HG02588 (cell line): ENCODE measurements at regions not wholly inside any gene's neighbourhood (a gene's known extent, or its start where the extent isn't known, plus 50 kb on each side); places are given as distances from the start of the nearest gene placed in this dataset.
A peak's percentile ranks its signal among the peaks of the same experiment; 100 is the strongest.
"Not testable (repeated sequence)": the region's sequence is repeated elsewhere in the genome, so short reads cannot be mapped to it uniquely, and the experiment has no call there.

ENCODE experiments used
- ATAC-seq: cut with Tn5 transposase; IDR thresholded peaks from one replicate; pipeline ENCODE4 v1.9.1; 2021; ENCODE audit warnings: mild to moderate bottlenecking, moderate library complexity; ENCODE audit not compliant: unreplicated experiment

DNA sequence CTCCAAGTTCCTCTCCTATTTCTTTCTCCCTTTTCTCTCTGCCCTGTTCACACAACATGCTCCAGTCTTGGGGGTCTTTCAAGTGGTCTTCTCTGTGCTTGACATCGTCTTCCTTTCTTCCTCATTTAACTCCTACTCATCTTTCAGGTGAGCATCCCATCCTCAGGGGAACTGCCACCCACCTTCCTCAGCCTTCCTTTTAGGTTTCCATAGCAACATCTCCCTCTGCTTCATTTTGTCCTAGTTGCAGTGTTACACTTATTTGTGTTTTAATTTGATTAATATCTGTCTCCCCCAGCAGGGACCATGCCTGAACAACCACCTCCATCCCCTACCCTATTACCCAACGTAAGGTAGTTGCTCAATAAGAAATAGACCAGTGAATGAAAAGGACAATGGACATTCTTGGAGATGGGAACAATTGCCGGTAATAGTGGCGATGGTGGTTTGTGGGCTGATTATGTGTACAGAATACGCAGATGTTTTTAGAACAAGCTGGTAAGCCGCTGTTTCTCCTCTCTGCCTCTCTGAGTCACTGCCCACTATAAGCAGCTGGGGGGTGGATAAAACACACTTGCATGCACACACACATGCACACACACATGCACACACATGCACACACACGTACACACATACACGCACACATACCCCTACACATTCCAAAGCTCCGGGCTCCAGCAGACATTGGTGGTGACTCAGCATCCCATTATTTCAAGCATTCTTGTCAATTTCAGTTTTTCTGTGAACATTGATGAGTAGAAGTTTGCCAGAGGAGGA lies 251.6 kb downstream of the GATA3 start:
- no peak for ATAC-seq

DNA sequence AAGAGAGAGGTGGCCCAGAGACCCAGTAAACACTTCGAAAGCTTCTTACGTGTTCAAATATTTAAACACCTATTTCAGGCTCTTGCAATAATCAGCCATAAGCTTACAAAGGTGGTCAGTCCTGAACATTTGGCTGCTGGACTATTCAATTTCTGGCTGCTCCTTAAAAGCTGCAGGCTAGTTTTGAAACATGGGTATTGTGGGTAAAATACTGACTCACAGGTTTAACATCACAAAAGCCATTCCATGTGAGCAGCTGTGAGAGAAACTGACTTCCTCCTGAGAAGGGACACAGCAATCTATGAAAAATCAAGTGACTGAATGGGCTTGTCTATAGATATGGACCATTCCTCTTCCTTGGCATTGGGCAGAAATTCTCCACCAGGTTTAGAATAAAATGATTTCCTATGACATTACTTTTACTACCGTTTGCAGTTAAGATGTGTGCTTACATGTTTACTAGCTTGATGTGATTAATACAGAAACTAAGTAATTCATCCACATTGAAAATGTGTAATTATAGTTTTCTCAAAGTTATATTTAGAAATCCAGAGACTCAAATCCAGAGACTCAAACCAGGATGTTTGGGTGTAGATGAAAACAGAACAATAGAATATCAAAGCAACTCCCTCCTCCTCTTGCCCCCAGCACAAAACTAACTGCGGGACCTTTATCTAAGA lies 252.3 kb downstream of the GATA3 start:
- no peak for ATAC-seq

DNA sequence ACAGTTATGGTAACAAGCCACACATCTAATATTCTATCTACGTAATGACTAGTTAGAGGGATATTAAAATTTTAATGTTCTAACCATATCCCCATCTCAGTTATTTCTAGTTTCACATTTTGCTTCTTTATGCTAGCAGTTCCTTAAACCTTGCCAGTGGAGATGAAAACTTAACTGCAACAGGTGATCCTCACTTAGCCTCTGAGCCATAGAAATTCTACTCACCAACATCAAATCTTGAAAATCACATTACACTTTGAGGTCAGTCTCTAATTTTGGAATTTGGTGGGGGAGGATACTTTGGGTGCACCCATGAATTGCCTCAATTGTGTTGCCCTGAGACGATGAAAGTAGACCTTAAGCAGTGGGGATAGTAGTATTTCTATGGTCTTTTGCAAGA lies 256.4 kb downstream of the GATA3 start:
- no peak for ATAC-seq

DNA sequence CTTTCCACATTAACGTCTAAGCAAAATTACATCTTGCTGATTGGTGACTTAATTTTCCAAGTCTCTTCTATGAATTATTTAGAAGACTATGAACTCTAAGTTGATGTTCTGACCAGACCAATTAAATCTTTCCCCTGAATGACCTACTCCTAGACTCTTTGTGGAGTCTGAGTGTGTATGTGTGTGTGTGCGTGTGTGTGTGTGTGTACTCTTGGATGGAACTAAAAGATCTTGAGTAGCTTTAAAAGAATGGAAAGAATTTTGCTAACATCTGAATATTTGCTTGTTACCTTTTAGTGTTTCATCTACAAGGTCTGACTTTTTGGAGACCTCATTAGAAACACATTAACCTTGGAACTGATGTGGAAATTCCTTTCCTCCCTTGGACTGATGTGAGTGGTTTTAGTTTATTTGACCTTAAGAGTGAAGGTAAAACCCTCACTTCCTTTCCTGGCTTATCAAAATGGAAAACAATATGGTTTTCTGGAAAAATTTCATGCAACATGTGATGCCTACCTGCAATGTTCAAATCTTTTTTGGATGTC lies 257.1 kb downstream of the GATA3 start:
- ATAC-seq, result no peak

DNA sequence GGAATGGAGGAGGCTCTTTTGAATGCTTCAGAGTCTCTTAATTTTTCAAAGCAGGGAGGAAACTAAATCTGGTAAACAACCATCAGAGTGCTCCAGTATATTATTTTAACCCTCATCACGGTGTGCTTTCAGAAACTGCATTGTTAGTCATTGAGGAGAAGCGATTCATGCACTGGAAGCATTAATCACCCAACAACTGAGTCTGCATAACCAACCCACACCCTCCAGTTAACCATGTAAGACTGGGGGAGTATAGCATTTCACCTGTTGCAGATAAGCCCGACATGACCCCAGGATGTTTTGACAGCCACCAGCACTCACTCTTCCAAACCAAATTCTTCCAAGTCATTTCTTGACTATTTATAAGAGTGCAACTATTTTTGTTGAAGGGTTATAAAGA lies 257.6 kb downstream of the GATA3 start:
- no peak for ATAC-seq

DNA sequence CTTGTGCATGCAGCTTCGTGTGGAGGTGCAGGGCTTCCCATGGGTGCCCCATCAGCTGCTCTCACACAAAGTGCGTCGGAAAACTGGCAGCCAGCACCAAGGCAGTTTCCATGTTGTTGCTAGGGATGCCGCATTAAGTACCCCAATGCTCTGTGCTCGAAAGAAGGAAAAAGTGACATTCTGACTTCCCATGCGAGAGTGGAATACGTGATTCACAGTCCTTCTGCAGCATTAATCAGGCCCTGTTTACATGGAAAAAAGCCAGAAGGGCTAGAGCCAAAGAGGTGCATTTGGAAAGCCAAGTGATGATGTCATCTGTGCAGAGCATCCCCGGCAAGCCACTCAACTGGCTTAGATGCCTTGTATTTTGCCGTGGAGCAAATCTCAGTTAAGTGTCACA lies 258.3 kb downstream of the GATA3 start:
- ATAC-seq, result no peak

DNA sequence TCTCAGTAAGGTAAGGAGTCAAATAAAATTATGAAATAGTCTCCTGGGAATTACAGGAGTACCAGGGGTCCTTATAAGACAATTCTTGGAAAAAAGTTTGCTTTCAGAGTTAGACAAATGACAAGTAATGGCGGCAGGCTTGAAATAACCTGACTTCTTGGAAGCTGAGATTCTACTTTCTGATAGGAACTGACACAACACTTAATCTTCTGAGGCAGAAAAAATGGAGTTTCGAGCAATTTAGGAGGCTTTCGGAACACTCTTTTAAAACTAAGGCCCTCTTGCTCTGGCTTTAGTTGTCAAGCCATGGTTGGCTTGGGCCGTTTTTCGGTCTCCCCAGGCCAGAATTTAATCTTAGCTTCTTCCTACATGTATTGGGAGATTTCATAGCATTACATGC lies 260.0 kb downstream of the GATA3 start:
- no peak for ATAC-seq

DNA sequence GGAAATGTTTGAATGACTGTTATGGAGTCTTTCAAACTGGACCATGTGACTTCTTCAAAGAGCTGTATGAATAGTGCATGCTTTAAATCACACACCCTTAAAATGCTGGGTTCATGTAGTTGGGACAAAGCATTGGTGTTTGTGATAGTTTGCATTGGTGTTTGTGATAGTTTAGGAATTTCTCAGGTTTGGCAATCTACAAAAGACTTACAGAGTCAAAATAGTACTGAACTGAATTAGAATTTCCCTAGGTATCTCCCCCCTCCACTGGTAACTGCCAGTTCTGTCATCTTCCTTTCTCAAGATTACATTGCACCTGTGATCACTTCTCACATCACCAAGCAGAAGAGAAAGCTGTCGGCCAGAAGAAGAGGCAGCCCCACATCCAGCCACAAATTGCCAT lies 261.1 kb downstream of the GATA3 start:
- ATAC-seq, result no peak

DNA sequence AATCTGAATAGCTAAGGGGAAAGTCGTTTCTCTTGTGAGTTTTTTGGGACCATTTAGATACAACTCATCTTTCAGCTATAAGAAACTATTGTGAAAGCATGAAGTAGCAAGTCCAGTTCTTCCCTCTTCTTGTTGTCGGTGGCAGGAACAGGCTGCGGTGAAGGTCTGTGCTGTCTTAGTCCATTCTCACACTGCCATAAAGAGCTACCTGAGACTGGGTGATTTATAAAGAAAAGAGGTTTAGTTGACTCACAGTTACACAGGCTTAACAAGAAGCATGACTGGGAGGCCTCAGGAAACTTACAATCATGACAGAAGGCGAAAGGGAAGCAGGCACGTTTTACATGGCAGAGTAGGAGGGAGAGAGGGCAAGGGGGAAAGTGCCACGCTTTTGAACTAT lies 261.8 kb downstream of the GATA3 start:
- no peak for ATAC-seq

DNA sequence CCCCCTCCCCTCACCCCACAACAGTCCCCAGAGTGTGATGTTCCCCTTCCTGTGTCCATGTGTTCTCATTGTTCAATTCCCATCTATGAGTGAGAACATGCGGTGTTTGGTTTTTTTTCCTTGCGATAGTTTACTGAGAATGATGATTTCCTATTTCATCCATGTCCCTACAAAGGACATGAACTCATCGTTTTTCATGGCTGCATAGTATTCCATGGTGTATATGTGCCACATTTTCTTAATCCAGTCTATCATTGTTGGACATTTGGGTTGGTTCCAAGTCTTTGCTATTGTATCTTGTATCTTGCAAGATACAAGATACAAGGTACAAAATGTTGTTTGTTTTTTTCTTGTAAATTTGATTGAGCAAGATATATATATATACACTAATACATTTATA lies 263.9 kb downstream of the GATA3 start:
- not testable (repeated sequence) for ATAC-seq

DNA sequence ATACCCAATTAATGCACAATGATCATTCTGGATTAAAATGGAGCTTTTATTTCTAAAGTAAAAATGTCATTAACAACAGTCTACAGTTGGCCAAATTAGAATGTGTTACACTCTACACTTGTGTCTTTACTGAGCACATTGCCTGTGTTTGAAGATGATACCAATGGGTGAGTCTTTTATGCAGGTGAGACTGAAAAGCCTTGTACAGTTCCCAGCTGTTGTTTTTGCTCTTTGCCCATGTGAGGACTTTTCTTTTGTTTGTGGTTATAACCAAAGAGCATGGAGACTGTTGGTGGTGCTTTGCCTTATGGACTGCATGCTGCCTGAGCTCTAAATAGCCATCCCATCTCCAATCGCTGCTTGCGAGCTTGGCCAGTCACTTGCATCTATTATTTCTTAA lies 264.5 kb downstream of the GATA3 start:
- no peak for ATAC-seq

DNA sequence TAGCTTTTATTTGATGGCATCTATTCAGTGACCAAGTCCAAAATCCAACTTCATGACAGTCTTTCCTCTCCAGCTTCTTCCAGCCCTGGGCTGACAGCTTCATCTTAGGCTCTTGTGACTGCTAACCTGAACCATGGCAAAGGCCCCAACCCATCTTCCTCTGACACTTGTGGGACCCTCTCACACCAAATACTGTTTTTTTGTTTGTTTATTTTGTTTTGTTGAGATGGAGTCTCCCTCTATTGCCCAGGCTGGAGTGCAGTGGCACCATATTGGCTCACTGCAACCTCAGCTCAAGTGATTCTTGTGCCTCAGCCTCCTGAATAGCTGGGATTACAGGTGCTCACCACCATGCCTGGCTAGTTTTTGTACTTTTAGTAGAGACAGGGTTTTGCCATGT lies 265.2 kb downstream of the GATA3 start:
- no peak for ATAC-seq

DNA sequence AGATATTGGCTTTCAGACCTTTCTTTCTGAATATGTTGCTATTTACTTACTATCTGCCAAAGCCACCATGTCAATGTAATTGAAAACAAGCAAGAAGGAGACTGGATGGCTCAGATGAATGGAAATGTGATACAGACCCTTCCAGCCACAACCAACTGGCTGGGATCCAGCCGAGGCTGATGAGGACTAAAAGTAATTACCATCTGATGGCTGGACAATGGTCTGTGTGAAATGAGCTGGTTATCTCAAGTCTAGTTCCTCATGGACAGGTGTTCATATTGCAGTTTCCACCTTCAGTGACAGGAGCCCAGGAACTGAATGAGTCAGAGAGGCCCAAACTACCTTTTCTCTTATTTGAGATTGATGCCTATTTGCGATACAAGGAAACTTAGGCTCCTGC lies 267.5 kb downstream of the GATA3 start:
- ATAC-seq, result no peak

DNA sequence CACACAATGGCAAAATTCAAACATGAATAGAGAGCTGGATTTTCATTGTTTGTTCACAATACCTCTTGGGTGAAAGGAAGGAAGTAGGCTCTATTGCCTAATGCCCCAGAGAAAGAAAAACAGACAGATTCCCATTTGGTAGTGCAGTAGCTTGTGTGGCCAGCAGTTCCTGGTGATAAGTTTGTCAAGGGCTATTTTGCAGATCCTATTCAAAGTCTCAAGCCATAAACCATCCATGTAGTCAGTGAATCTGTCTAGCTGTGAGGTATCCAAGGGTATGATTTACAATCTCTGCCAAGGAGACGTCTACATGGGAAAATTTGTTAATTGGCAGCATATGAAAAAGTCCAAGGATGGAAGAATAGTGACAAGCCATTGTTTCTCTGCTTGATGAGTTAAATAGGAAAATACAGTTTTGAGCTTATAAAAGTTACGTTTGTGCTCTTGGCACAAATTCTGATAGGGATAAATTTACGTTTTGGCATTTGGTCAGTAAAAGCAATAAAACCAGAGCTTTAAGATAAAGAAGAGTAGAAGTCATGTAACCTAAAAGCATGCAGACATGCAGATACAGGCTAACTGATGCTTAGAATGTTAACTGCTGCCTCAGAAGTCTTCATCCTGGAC lies 269.1 kb downstream of the GATA3 start:
- ATAC-seq, result no peak

DNA sequence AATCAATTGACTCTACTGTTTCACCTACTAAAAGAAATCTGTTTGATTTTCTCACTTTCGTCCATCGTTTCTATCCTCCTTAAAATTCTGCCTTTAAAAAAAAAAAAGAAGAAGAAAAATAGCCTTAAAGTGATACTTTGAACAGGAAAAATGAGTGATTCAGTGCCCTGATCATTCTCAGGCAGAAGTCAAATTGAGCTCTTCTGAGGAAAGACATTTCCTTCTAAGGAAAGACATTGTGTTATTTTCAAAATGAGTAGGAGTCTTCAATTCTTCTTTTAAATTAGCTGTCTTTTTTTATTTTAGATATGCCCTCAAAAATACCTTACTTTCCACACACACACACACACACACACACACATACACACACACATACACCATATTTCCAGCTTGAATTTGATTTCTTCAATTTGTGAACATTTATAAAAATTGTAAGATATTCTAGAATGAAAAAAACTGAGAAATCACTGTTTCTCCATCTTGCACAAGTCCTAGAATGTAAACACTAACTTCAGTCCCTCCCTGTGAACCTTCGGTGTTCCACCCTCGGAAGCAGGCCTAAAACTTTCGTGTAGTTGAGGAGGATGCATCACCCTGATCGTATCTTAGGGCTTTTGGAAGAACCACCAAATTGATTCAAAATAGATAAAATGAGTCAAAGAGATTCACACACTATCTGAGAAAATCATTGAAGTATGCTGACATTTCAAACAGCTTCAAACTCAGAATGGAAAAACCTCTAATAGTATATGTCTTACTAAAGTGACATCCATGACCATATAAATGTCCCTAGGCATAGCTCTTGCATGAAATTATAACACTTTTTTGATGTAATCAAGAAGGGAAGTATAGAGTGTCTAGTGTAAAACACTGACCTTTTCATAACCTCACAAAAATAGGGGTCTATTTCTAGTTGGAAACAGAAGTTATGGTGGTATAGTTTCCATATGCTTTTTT lies 270.8 kb downstream of the GATA3 start:
- ATAC-seq, result no peak

DNA sequence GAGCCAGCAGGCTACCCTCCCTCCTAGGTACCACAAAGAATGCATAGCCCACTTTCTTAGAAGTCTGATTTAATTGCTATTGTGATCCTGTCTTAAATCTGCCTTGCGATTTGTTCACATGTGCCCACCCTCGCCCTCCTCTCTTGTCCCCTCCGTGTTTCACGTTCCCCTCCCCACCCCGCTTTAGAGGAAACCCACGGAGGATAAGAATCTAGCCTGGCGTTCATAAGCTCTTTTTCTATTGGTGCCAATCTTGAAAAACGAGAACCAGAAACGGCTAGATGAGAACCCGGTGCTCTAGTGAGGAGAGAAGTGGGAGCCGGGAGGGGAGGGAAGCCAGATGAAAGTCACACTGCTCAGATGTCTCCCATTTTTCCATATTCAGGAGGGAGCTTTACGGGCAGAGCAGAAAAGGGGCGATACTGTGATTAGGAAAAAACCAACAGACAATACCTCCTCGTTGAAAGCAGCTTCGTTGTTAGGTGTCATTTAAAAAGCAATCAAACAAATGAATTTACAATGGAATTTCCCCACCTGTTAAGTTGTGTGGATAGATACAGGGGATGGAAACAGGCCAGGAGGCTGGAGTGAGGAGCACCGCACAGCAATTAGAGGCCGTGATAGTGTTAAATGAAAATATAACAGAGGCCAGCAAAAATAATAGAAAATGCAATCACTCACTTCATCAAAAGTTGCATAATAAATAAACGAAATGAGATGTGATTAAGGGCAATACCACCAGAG lies 272.1 kb downstream of the GATA3 start:
- no peak for ATAC-seq

DNA sequence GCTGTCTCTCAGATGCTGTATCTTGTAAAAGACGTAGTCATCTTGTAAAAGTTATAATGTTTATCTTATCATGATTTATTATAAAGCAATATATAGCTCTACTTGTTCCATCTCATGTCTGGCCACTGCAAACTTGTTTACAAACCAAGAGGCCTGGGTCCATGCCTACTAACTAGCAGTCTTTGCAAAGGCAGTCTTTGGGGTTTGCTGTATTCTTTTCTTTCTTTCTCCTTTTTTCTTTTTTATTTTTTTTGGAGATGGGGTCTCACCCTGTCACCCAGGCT lies 272.6 kb downstream of the GATA3 start:
- no peak for ATAC-seq

DNA sequence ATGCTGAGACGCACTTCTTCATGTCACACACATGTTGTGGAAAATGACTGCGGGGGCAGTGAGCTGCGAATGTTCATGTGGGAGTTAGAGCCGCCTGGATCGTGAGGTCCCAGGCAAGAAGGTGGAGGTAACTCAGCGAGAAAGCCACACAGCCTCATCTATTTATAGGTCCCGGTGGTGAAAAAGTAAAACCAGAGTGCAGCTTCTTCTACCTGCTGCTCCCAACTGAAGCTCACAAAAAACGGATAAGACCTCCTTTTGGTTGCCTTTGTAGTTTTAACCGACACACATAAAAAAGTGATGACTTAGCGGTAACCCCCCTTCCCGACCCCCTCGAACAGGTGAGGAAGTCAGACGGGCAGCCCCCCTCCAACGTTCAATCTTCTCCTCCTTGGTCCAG lies 276.9 kb downstream of the GATA3 start:
- no peak for ATAC-seq

DNA sequence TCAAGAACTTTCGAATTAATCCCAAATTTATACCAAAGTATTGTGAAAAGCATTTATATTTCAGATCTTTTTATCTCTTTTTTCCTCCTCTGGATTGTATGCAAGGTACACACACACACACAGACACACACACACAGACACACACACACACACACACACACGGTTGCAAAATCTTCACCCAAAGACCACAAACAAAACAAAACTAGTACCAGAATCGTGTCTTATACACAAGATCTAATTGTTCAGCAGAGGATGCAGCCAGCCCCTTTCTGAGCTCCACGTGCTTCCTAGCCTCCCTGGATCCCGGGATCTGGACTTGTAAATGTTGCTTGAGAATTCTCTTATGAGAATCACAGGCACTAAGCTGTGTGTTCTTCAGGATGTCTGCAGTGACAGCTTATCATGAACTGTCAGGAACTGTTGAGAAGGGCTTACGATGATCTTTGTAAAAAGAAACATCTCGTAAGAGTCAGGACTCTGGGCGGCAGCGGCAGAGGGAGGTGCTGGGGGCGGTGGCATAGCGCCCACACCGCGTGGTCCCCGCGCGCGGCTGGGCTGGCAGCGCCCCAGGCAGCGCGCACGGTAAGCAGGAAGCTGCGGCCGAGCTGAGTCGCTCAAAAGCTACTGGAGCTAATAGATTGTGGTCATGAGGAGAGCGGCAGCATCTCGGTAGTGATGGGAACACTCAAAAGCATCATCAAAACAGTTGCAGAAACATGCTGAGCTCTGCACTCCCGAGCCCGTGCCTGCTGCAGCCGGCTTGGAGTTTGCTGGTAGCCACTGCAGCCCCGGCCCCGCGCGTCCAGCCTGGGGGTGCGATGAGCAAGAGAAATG lies 277.6 kb downstream of the GATA3 start:
- ATAC-seq, result peak; percentile 54

DNA sequence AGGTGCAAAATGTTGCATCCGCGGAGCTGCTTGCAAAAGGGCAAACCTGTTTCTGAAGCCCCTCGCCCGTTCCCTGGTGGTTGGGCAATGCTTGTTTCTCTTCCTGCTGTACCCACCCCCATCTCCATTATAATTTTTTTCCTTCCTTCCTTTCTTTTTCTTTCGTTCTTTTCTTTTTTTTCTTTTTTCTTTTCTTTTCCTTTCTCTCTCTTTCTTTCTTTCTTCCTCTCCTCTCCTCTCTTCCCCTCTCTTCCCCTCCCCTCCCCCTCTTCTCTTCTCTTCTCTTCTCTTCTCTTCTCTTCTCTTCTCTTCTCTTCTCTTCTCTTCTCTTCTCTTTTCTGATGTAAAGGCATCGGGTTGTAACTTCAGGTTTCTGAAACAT lies 278.2 kb downstream of the GATA3 start:
- no peak for ATAC-seq
